Cortex of kidney (tissue), 1 donor: ENCODE measurements at regions not wholly inside any gene's neighbourhood (a gene's known extent, or its start where the extent isn't known, plus 50 kb on each side); places are given as distances from the start of the nearest gene placed in this dataset.

ENCODE experiments used
- DNase-seq: peaks from one replicate; lab custom pipeline; 2025; lab: John Stamatoyannopoulos, UW

DNA sequence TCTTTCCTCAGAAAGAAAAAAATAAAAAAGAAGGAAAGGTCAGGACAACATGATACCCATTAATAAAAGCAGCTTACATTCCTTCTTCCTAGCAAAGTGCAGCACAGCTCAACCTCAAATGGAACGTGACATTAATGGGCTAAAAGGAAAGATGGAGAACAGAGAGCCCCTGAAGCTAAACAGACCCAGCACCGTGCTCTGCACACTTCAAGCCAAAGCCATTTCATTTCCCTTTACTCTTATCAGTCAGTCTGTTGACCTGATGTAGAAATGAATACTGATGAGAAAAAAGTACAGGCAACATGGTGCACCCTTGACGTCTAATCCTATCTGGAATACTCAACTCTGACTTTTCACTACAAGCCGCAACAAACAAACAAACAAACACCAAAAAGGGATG is 57.7 kb upstream of the EDNRA start:
- DNase-seq, result no peak

DNA sequence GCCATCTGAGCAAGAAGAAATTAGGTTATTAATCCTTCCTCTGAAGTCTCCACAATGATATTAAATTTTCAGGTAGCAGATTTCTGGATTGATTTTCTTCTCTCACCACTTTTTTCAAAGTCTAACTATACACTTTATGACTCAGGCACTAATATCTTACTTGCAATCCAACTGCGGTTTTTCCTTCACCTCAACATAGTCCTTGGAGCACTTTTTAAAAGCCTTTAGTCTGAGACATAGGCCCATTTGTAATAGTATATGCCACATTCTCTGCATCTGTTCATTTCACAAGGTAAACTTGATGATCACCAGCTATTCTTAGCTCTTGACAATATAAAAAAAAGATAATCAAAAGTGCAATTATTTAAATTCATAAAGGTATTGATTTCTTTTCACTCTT is 55.9 kb upstream of the EDNRA start:
- DNase-seq, result no peak

DNA sequence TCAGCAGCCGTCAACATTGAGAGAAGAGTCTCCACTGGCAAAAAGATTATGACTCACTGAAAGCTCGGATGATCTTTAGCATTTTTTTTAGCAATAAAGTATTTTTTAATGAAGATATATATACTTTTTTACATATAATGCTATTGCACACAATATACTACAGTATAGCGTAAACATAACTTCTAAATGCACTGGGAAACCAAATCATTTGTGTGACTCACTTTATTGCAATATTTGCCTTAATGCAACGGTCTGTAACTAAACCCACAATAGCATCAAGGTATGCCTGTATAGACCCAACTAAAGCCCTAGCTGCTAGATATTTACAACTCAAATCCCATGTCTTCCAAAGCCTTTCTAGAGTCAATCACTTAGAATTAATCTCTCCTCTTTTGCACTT is 52.3 kb upstream of the EDNRA start:
- no peak for DNase-seq

DNA sequence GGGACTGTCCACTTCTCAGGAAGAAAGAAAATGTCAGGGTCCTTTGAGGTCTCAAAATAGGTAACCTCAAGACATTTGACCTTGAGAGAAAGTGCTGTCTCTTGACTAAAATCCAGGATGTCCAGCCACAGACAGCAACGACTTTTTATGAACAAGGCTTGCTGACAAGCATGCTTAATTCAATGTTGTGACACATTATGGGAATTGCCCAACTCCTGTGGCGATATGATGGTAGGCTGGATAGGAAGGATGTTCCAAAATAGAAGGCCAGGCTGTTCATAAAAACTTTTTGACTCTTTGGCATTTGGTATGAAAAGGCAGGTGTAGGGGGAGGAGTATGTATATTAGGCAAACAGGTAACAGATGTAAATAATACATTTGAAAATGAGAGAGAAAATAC is 50.8 kb upstream of the EDNRA start:
- no peak for DNase-seq
